HPDE6-E6E7 (cell line): ENCODE measurements at regions not wholly inside any gene's neighbourhood (a gene's known extent, or its start where the extent isn't known, plus 50 kb on each side); places are given as distances from the start of the nearest gene placed in this dataset.
"Not testable (repeated sequence)": the region's sequence is repeated elsewhere in the genome, so short reads cannot be mapped to it uniquely, and the experiment has no call there.

Experiments used
- DNase-seq: peaks from one replicate; pipeline ENCODE4 v3.0.0; 2011; ENCODE audit warnings: missing footprints; ENCODE audit errors: extremely low spot score

DNA sequence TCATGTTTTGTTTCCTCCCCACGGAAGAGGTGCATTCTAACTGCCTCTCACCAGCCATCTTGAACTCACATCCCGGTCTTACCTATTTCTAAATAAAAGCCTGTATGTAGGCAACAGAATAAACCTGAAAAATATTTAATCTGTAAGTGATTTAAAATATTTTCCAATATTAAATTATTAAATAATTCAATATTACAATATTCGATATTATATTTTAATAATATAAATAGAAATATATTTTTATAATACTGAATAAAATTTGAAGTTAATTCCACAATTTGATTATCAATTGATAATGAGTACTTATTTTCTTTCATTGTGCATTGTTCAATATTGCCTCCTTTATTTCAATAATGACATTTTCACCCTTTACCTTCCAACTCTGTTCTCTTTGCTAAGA is 404.4 kb downstream of the CYLC2 start:
- no peak for DNase-seq

- no peak for DNase-seq
These were observed 412.1 kb downstream of the CYLC2 start for GRCh38 chr9:103407260-103407659.

- no peak for DNase-seq
These were observed 414.9 kb downstream of the CYLC2 start for GRCh38 chr9:103410059-103410458.

DNA sequence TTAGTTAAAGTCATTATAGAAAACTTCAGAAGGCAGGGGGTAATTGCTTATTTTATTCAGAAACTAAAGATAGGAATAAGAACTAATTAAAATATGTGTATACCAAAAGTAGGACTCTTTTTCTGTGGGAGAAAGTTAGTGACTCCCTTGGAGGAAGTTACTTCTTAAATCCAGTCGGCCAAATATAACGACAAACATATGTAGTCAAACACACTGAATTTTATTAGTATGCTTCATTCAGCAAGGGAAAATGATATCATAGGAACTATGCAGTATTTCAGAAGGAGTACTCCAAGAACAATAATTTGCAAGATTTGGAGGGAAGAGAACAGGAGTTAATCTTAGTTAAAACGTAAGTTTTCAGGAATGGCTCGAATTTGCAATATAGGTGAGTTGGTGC is 432.6 kb downstream of the CYLC2 start:
- no peak for DNase-seq

DNA sequence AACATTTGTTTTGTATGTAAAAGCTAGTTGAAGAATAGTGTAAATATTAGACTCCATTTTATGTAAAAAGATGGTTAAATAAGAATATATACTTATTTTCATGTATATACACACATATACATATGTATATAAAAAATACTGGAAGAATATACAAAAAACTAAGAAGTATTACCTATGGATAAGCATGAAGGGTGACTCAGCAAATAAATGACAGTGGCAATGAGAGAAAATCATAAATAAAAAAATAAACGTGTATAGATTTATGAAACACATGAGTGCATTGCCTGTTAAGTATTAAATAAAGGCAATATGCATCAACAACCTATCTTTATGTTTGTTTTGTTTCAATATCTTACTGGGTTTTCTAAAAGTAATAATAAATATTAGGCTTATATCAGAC is 435.3 kb downstream of the CYLC2 start:
- no peak for DNase-seq

GRCh38 chr9:103431809-103432208 is 436.7 kb downstream of the CYLC2 start:
- no peak for DNase-seq

GRCh38 chr9:103444176-103444575 is 449.0 kb downstream of the CYLC2 start:
- no peak for DNase-seq

DNA sequence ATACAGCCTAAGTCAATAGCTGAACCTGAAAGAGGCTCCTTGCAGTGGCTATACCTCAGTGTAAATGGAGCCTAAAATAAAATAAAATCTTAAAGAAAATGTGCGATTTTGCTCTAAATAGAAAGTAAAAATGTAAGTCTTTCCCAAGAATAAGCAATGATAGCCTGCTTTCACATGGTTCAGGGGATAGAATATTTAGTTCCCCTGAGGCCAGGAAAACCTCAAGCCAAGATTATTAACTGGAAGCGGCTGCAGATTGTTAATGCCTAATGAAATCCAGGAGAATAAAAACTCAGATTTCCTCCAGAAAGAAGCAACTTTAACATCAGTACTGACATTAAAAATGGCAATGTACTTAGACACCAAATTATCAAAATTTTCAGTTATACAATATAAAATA is 463.7 kb downstream of the CYLC2 start:
- DNase-seq = no peak

- no peak for DNase-seq
These were observed 476.1 kb downstream of the CYLC2 start for GRCh38 chr9:103471241-103471640.

- DNase-seq = no peak
These were observed 479.0 kb downstream of the CYLC2 start for GRCh38 chr9:103474156-103474555.

- DNase-seq = no peak
These were observed 488.5 kb downstream of the CYLC2 start for GRCh38 chr9:103483471-103484096.

- DNase-seq = no peak
These were observed 490.0 kb downstream of the CYLC2 start for GRCh38 chr9:103485138-103485537.

DNA sequence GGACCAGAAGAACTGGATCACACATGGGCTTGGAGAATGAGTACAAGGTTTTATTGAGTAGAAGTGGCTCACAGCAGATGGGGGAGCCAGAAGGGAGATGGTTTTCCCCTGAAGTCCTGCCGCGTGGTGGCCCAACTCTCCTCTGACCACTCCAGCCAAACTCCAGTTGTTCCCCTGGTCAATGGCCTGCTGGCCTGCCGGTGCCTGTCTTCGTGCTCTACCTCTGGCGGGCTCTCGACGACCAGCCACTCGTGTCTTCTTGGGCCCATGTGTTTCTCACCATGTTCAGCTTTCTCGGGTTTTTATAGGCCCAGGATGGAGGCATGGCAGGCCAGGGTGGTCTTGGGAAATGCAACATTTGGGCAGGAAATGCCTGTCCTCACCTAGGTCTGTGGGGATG is 519.6 kb downstream of the CYLC2 start:
- no peak for DNase-seq

- DNase-seq = no peak
These were observed 527.3 kb downstream of the CYLC2 start for GRCh38 chr9:103522409-103522808.

GRCh38 chr9:103530934-103531333 is 535.8 kb downstream of the CYLC2 start:
- DNase-seq = no peak

- no peak for DNase-seq
These were observed 538.2 kb downstream of the CYLC2 start for GRCh38 chr9:103533318-103533717.

DNA sequence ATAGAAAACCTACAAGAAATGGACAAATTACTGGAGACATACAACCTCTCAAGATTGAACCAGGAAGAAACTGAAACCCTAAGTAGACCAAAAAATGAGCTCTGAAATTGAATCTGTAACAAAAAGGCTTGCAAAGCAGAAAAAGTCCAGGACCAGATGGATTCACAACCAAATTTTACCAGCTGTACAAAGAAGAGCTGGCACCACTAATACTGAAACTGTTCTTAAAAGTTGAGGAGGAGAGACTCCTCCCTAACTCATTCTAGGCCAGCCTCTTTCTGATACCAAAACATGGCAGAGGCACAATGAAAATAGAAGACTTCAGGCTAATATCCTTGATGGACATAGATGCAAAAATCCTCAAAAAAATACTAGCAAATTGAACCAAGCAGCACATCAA is 542.3 kb downstream of the CYLC2 start:
- no peak for DNase-seq

DNA sequence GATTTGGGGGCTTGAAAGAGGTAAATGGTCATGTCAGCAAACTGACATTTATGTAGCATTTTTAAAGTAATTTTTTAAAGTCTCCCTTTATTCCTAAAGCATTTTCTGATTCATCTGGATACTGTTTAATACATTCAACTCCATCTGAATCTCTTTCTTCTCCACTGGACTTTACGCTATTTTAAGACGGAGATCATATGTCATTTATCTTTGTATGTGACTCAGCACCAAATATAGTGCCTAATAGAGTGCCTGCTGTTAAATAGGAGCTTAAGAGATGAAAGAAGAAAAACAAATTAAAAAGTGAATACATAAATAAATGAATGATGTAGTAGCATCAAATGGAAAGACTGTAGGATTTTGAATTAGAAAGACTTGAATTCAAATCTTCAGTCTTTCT is 548.8 kb upstream of the SMC2 start:
- no peak for DNase-seq

GRCh38 chr9:103552712-103553111 is 541.4 kb upstream of the SMC2 start:
- no peak for DNase-seq

DNA sequence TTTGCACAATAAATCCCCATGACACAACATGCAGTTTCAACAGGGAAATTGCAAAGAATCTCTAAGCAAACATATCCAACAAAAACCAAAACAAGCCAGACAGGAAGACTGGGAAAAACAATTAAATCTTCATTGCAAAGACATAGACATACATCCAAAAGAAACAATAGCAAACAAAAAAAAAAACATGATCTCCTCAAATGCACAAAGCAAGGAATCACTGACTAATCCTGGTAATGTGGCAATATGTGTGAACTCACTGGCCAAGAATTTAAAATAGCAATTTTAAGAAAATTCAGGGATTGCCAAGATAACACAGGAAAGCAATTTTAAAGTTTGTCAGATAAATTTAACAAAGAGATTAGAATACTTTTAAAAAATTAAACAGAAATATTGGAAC is 520.1 kb upstream of the SMC2 start:
- DNase-seq = peak; percentile 3

- DNase-seq = no peak
These were observed 507.4 kb upstream of the SMC2 start for GRCh38 chr9:103586721-103587120.

- no peak for DNase-seq
These were observed 492.8 kb upstream of the SMC2 start for GRCh38 chr9:103601287-103601686.

- DNase-seq = not testable (repeated sequence)
These were observed 482.2 kb upstream of the SMC2 start for GRCh38 chr9:103611950-103612349.

DNA sequence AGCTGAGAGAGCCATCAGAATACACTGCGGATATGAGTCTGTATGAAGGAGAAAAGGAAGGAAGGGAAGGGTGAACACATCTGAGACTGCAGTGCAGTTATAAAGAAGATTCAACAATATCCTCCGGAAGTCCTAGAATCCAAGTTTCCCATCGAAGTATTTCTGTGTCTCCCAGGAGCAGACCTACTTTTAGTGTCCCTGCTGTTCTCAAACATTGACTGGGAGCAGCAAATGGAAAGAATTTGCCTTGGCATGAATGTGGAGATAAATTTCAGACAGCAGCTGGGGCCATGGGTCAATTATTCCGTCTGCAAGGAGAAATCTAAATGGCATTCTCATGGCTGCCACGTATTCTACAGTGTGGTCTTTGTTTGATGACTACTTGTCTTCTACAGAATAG is 478.1 kb upstream of the SMC2 start:
- no peak for DNase-seq
